DND-41 (cell line): ENCODE measurements at regions not wholly inside any gene's neighbourhood (a gene's known extent, or its start where the extent isn't known, plus 50 kb on each side); places are given as distances from the start of the nearest gene placed in this dataset.

Source experiments
- ATAC-seq: fragments of 200-7000 bp; cut with Tn5 transposase; 3 replicates; pipeline ENCODE4 v1.9.1; 2021; ENCODE audit warnings: low read depth; ENCODE audit not compliant: insufficient read depth
- DNase-seq: peaks from one replicate; pipeline ENCODE4 v3.0.0-alpha.2; 2020
- H2AFZ ChIP-seq: 2 replicates; pipeline ENCODE4 v1.6.0; 2012; ENCODE audit warnings: low read depth, low read length
- H3K27ac ChIP-seq: 2 replicates; pipeline ENCODE4 v1.5.1; 2012; ENCODE audit warnings: low read length, inconsistent platforms
- H3K27me3 ChIP-seq: fragments of 200-600 bp; sonication (generic); 2 replicates; pipeline ENCODE4 v1.6.0; 2012; ENCODE audit warnings: low read length, mild to moderate bottlenecking, inconsistent platforms; ENCODE audit not compliant: insufficient read depth, poor library complexity
- H3K36me3 ChIP-seq: 2 replicates; pipeline ENCODE4 v1.5.1; 2012; ENCODE audit warnings: low read length, inconsistent platforms; ENCODE audit not compliant: insufficient read depth
- H3K4me1 ChIP-seq: 2 replicates; pipeline ENCODE4 v1.5.1; 2012; ENCODE audit warnings: mild to moderate bottlenecking, low read length; ENCODE audit not compliant: insufficient read depth
- H3K4me2 ChIP-seq: 2 replicates; pipeline ENCODE4 v1.6.0; 2012; ENCODE audit warnings: mild to moderate bottlenecking, moderate library complexity, low read length, inconsistent platforms; ENCODE audit not compliant: insufficient read depth
- H3K4me3 ChIP-seq, 2 experiments: fragments of 200-600 bp in 1 of 2; shearing (Covaris generic) in 1 of 2; 2 replicates each; pipeline ENCODE4 v1.5.1; 2012 to 2016; ENCODE audit warnings: inconsistent platforms in 2 of 2, low read length in 2 of 2, mild to moderate bottlenecking in 2 of 2, low read depth in 1 of 2, moderate library complexity in 1 of 2
- H3K79me2 ChIP-seq: 2 replicates; pipeline ENCODE4 v1.6.0; 2012; ENCODE audit warnings: low read length, inconsistent platforms; ENCODE audit not compliant: insufficient read depth
- H3K9ac ChIP-seq: 2 replicates; pipeline ENCODE4 v1.6.0; 2012; ENCODE audit warnings: low read depth, mild to moderate bottlenecking, inconsistent platforms, low read length, moderate library complexity
- H3K9me3 ChIP-seq: 2 replicates; pipeline ENCODE4 v1.5.1; 2012; ENCODE audit warnings: low read length, moderate library complexity, mild to moderate bottlenecking, inconsistent platforms; ENCODE audit not compliant: insufficient read depth, severe bottlenecking
- H4K20me1 ChIP-seq: 2 replicates; pipeline ENCODE4 v1.6.0; 2012; ENCODE audit warnings: low read length; ENCODE audit not compliant: insufficient read depth
- EZH2 ChIP-seq: IDR thresholded peaks from 3 replicates; pipeline ENCODE4 v1.6.1; 2012; ENCODE audit warnings: borderline replicate concordance, low read depth, mild to moderate bottlenecking, moderate library complexity, low read length, inconsistent platforms; ENCODE audit not compliant: severe bottlenecking
- TF ChIP-seq, protein P1 (sequence below): IDR thresholded peaks from 2 replicates; pipeline ENCODE4 v1.5.1; 2012; ENCODE audit warnings: borderline replicate concordance, low read length, moderate library complexity, mild to moderate bottlenecking; ENCODE audit not compliant: poor library complexity, severe bottlenecking; ENCODE audit errors: extremely low read depth

- Histone ChIP-seq H3K36me3 (no peaks in the 10 kb centered on the region), H3K4me2 (no peak overlapping the region), H3K9ac (no peak overlapping the region), H3K4me3 (no peak overlapping the region), H3K79me2 (no peaks in the 10 kb centered on the region), H3K9me3 (no peaks in the 10 kb centered on the region), H2AFZ (no peak overlapping the region), H4K20me1 (no peaks in the 10 kb centered on the region), H3K27me3 (no peaks in the 10 kb centered on the region), H3K27ac (no peak overlapping the region), H3K4me1 (peaks cover 11% of the 10 kb centered on the region)
- DNase-seq: no peak
- TF ChIP-seq, protein P1, sequence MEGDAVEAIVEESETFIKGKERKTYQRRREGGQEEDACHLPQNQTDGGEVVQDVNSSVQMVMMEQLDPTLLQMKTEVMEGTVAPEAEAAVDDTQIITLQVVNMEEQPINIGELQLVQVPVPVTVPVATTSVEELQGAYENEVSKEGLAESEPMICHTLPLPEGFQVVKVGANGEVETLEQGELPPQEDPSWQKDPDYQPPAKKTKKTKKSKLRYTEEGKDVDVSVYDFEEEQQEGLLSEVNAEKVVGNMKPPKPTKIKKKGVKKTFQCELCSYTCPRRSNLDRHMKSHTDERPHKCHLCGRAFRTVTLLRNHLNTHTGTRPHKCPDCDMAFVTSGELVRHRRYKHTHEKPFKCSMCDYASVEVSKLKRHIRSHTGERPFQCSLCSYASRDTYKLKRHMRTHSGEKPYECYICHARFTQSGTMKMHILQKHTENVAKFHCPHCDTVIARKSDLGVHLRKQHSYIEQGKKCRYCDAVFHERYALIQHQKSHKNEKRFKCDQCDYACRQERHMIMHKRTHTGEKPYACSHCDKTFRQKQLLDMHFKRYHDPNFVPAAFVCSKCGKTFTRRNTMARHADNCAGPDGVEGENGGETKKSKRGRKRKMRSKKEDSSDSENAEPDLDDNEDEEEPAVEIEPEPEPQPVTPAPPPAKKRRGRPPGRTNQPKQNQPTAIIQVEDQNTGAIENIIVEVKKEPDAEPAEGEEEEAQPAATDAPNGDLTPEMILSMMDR: no peak
- TF ChIP-seq EZH2: no peak
- ATAC-seq: no peak
Measured at GRCh38 chr14:97633131-97633738, 836.1 kb downstream of the VRK1 start.

- DNase-seq (no peak), ATAC-seq (no peak)
- Histone ChIP-seq H2AFZ (no peak overlapping the region), H3K4me2 (no peak overlapping the region), H3K27ac (no peak overlapping the region), H3K27me3 (no peaks in the 10 kb centered on the region), H3K4me1 (peaks cover 17% of the 10 kb centered on the region), H3K79me2 (no peaks in the 10 kb centered on the region), H3K9ac (no peak overlapping the region), H3K4me3 (no peak overlapping the region), H3K36me3 (no peaks in the 10 kb centered on the region), H4K20me1 (no peaks in the 10 kb centered on the region), H3K9me3 (no peaks in the 10 kb centered on the region)
- TF ChIP-seq EZH2: no peak
- TF ChIP-seq, protein P1: no peak
Measured at GRCh38 chr14:97634751-97635150, 837.6 kb downstream of the VRK1 start.

DNA sequence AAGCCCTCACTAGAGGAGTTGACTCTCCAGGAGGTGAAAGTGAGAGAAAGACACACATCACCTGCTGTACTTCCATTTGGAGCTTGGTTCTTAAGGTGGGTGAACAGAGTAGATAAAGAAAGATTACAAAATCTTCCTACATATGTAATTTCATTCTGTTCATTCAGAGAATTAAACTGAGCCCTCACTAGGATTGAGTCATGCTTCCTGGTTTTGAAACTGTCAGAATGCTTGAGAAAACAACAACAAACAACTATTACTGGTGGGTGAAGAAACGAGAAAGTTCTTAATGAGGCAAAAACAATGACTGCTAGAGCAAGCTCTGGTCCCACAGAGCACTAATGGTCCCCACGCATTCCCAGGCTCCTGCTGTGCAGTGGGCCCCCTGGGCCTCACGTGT, 841.7 kb downstream of the VRK1 start:
- no peaks in the 10 kb centered on the region for H3K27me3 ChIP-seq
- ATAC-seq: no peak
- H3K4me3 ChIP-seq: no peak overlapping the region
- DNase-seq: no peak
- H3K4me1 ChIP-seq: peaks cover 17% of the 10 kb centered on the region
- no peaks in the 10 kb centered on the region for H3K36me3 ChIP-seq
- TF ChIP-seq EZH2: no peak
- TF ChIP-seq, protein P1: no peak
- H3K4me2 ChIP-seq: no peak overlapping the region
- no peaks in the 10 kb centered on the region for H3K79me2 ChIP-seq
- peak overlapping the region; percentile 26; the same call in 1 of the 2 replicates for H2AFZ ChIP-seq
- H4K20me1 ChIP-seq: no peaks in the 10 kb centered on the region
- peak overlapping the region; percentile 13; the same call in 1 of the 2 replicates for H3K27ac ChIP-seq
- H3K9ac ChIP-seq: no peak overlapping the region
- H3K9me3 ChIP-seq: no peaks in the 10 kb centered on the region
